HFF-Myc (cell line): ENCODE measurements at regions not wholly inside any gene's neighbourhood (a gene's known extent, or its start where the extent isn't known, plus 50 kb on each side); places are given as distances from the start of the nearest gene placed in this dataset.

ENCODE experiments used
- DNase-seq: peaks from one replicate; pipeline ENCODE4 v3.0.0-alpha.2; 2011; ENCODE audit warnings: low read depth; ENCODE audit errors: extremely low read depth
- H3K4me3 ChIP-seq: replicated peaks from 2 replicates; pipeline ENCODE4 v1.5.1; 2011; ENCODE audit warnings: low read depth, mild to moderate bottlenecking, control low read depth, low read length
- TF ChIP-seq, protein P1 (sequence below): IDR thresholded peaks from 2 replicates; pipeline ENCODE4 v1.5.1; 2012; ENCODE audit warnings: mild to moderate bottlenecking, low read depth, low read length, control low read depth; ENCODE audit errors: missing control alignments

DNA sequence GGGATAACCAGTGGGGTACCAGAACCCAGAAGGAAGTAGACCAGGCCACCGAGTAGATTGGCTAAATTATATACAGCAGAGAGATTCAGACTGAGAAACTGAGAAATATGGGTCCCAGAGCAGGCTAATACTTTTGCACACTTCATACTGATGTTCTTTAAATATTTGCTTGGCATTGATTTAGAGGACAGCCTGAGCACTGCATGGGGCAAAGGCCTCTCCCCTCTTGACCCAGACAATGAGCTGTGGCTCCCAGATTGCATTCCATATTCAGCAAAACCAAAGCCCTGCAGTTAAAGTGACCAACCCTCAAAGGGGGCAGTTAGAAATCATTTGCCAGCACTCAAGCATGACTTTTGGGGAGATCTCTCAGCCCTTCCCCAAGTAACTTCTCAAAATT, 279.2 kb downstream of the SUDS3 start:
- DNase-seq, result no peak
- H3K4me3 ChIP-seq, result no peak overlapping the region
- TF ChIP-seq, protein P1, sequence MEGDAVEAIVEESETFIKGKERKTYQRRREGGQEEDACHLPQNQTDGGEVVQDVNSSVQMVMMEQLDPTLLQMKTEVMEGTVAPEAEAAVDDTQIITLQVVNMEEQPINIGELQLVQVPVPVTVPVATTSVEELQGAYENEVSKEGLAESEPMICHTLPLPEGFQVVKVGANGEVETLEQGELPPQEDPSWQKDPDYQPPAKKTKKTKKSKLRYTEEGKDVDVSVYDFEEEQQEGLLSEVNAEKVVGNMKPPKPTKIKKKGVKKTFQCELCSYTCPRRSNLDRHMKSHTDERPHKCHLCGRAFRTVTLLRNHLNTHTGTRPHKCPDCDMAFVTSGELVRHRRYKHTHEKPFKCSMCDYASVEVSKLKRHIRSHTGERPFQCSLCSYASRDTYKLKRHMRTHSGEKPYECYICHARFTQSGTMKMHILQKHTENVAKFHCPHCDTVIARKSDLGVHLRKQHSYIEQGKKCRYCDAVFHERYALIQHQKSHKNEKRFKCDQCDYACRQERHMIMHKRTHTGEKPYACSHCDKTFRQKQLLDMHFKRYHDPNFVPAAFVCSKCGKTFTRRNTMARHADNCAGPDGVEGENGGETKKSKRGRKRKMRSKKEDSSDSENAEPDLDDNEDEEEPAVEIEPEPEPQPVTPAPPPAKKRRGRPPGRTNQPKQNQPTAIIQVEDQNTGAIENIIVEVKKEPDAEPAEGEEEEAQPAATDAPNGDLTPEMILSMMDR, result no peak

DNA sequence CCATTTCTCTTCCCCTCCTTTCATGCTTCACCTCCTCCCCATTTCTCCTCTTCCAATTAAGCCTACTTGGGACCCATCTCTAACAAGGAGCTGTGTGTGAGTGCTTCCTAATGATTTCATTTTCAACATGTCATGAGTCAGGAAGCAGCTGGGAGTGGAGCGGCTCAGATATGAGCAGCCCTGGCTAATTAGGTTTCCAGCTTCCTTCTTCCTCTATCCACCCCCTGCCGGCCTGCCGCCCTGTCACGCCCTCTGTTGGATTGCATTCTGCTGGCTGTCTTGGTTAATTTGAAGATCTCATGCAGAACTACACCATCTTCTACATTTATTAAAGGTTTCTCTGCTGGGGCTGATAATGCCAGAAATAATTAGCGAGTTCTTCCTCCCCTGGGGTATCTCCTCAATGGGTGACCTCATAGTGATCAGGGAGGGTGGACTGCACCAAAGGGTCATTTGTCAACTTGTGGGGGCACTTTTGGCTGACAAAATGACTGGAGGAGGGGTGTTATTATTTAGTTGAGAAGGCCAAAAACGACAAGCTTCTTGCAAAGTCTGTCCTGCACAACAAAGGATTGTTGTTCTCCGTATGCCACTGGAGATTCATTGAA, 300.9 kb upstream of the SRRM4 start:
- DNase-seq, result no peak
- TF ChIP-seq, protein P1, result no peak
- H3K4me3 ChIP-seq, result no peak overlapping the region

DNA sequence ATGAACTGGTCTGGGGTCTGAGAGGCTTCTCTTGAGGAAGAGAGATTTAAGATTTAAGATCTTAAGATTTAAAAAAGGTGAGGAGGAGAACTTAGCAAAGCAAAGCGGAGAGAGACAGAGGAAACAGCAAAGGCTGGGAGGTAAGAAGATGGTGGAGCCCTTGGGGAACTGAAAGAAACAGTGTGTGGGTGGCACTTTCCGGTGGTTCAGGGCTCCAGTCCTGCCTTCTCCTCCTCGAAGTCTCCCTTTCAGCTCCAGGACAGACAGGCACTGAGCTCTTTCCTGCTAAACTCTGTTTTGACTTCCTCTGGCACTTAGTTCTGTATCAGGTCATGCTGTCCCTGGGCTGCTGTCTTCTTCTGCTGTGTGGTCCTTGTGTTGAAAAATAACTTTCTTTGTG, 298.7 kb upstream of the SRRM4 start:
- no peak overlapping the region for H3K4me3 ChIP-seq
- no peak for DNase-seq
- TF ChIP-seq, protein P1, result no peak

DNA sequence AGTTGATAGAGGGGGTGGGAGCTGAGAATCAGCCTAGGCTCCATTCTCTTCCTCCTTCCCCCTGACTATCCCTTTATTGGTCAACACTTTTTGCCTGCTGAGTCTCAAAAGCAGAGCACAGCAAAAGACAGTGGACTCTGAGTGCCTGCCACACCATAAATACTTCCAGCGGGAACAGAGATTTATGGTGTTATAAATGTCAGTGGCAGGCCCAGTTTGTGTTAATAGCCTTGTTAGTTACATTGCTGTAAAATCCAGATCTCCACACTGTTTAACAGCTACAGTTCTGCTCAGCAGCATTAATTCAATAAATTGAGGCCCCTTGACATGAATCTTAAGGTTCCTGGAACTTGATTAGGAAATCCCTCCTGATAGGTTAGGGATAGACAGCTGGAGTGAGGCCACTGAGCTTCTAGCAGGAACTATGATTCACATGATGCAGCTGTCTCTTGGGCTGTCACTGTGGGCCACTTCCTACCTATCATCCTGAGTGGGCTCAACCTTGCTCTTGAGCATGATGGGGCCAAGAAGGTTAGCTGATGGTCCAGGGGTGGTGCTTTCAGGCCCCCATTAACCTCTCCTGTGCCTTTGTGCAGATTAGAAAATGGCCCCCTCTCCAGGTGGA, 295.2 kb upstream of the SRRM4 start:
- TF ChIP-seq, protein P1, result no peak
- no peak overlapping the region for H3K4me3 ChIP-seq
- DNase-seq, result no peak

DNA sequence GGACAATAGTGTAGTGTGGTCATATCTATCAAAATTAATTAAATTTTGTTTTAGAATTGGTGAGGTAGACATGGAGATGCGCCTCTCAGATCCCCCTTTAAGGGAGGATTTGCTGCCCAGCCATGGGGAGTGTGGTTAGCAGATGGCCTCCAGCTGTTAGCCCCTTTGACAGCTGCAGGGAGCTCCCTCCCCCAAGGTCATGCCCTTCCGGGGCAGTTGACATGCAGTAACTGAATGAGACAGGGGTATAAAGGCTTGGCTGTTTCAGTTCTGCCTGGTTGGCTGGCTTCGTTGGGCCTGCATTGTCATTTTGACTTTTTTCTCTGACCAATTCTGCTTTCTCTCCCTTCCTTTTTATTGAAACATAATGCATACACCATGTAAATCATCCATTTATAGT, 291.5 kb upstream of the SRRM4 start:
- TF ChIP-seq, protein P1, result no peak
- H3K4me3 ChIP-seq, result no peak overlapping the region
- no peak for DNase-seq

DNA sequence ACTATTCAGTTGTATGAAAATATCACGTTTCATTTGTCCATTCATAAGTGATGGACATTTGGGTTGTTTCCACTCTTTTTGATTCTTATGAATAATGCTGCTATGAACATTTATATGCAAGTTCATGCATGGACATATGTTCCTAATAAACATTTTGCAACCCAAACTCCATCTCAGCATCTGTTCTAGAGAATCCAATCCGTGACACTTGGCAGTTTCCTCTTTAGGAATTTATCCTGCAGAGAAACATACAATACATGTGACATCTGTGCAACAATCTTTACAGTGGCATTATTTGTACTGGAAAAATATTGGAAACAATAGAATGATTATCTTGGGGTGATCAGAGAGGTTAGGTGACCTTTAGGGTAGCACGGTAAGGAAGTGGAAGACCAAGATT, 290.8 kb upstream of the SRRM4 start:
- TF ChIP-seq, protein P1, result no peak
- H3K4me3 ChIP-seq, result no peak overlapping the region
- DNase-seq, result no peak
